ENCODE measurements at regions not wholly inside any gene's neighbourhood (a gene's known extent, or its start where the extent isn't known, plus 50 kb on each side); places are given as distances from the start of the nearest gene placed in this dataset.

GRCh38 chr14:22393796-22394195, 195.2 kb downstream of the DAD1 start:
- H3K4me3 Mint-ChIP-seq: no peak overlapping the region
- peaks cover 4% of the 10 kb centered on the region for H3K4me1 Mint-ChIP-seq
- TF ChIP-seq CTCF (conservative IDR thresholded peaks at IDR 0.05): no peak
- H3K9me3 Mint-ChIP-seq: no peaks in the 10 kb centered on the region
- DNase-seq (ENCODE audit: low read depth, low spot score): no peak
- no peak overlapping the region for H3K27ac Mint-ChIP-seq (ENCODE audit: unreplicated experiment)
- H3K36me3 Mint-ChIP-seq (ENCODE audit: low read depth): no peaks in the 10 kb centered on the region
- peaks cover 50% of the 10 kb centered on the region for H3K27me3 Mint-ChIP-seq (ENCODE audit: low read depth)

GRCh38 chr14:22391908-22392565, 197.0 kb downstream of the DAD1 start:
- H3K4me3 Mint-ChIP-seq: no peak overlapping the region

DNA sequence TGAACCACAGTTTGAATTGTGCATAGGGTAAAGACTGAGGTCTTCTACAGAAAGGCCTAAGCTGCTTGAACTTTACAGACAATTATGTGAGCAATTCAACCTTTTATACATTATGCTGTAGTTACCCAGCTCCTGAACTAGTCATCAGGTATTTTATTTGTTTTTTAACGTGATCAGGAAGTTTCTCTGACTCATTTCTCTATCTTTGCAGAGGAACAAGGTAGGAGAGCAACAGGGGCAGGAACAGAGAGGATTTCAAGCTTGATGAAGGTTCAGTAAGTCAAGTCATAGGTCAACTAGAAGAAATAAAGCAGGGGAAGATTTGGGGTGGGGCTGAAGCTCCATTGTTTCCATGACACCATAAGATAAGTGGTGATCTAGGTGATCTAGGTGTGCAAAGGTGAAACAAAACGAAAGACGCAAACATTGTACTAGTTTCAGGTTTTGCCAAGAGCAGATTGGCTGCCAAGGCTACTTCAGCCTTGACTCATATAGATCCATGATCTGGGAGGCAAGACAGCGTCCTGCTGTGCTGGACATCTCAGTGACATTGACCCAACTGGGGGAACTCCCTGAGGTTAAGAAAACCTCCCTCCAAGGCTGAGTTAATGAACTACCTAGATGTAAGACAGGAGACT, 198.1 kb downstream of the DAD1 start:
- Mint-ChIP-seq H3K4me1 (peaks cover 10% of the 10 kb centered on the region), H3K27me3 (ENCODE audit: low read depth) (peaks cover 55% of the 10 kb centered on the region), H3K9me3 (no peaks in the 10 kb centered on the region), H3K4me3 (no peak overlapping the region), H3K36me3 (ENCODE audit: low read depth) (no peaks in the 10 kb centered on the region), H3K27ac (ENCODE audit: unreplicated experiment) (no peak overlapping the region)
- TF ChIP-seq CTCF (conservative IDR thresholded peaks at IDR 0.05): no peak
- DNase-seq (ENCODE audit: low read depth, low spot score): no peak

More at GRCh38 chr14:22391908-22392565, 197.0 kb downstream of the DAD1 start:
- peaks cover 50% of the 10 kb centered on the region for H3K27me3 Mint-ChIP-seq (ENCODE audit: low read depth)
- no peaks in the 10 kb centered on the region for H3K9me3 Mint-ChIP-seq
- DNase-seq (ENCODE audit: low read depth, low spot score): peak; percentile 27
- peaks cover 10% of the 10 kb centered on the region for H3K4me1 Mint-ChIP-seq
- TF ChIP-seq CTCF (conservative IDR thresholded peaks at IDR 0.05): peak; percentile 73
- H3K36me3 Mint-ChIP-seq (ENCODE audit: low read depth): no peaks in the 10 kb centered on the region
- H3K27ac Mint-ChIP-seq (ENCODE audit: unreplicated experiment): no peak overlapping the region

GRCh38 chr14:22390195-22390594, 198.8 kb downstream of the DAD1 start:
- Mint-ChIP-seq H3K4me3 (no peak overlapping the region), H3K36me3 (ENCODE audit: low read depth) (no peaks in the 10 kb centered on the region), H3K27ac (ENCODE audit: unreplicated experiment) (no peak overlapping the region), H3K4me1 (peaks cover 10% of the 10 kb centered on the region), H3K9me3 (no peaks in the 10 kb centered on the region), H3K27me3 (ENCODE audit: low read depth) (peaks cover 52% of the 10 kb centered on the region)
- DNase-seq (ENCODE audit: low read depth, low spot score): no peak
- TF ChIP-seq CTCF (conservative IDR thresholded peaks at IDR 0.05): no peak

DNA sequence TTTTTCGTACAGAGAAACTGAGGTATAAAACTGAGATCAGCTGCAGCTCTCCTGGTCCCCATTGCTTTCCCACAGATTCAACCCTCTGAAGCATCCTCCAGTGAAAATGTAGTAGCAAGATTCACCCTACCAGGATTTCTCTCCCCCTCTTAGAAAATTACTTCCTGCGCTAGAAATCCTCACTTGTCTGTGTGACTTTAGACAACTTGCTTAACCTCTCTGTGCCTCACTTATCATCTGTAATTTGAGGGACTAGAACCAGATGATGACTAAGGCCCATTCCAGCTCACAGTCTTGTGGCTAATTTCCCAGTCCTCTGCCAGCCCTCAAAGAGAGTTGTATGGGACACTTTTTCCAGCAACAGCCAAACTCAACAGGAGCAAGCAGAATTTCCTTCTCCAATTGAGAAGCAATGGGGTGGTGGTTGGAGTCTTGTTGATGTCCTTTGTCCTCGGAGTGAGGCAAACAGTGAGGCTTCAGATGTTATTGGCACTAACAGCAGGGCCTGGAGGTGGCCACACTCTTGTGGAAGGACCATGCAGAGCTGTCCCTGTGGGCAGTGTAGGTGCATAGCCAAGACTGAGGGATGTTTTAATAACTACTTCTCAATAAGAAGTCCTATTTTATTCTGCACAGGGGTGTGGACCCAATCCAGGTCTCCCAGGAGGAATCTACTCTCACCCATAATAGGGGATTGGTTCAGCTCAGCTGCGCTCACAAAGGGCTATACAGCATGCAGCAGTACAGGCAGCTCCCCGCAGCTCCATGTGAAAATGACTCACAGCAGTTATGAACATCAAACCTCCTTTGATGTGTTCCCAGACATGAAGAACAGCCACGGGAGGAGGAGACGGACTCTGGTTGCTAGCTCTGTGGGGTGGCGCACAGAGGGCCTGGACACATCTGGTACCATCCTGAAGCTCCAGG, 200.1 kb downstream of the DAD1 start:
- Mint-ChIP-seq H3K9me3 (no peaks in the 10 kb centered on the region), H3K4me1 (peaks cover 10% of the 10 kb centered on the region), H3K27me3 (ENCODE audit: low read depth) (peaks cover 40% of the 10 kb centered on the region), H3K4me3 (no peak overlapping the region), H3K36me3 (ENCODE audit: low read depth) (no peaks in the 10 kb centered on the region), H3K27ac (ENCODE audit: unreplicated experiment) (peak overlapping the region; percentile 45)
- DNase-seq (ENCODE audit: low read depth, low spot score): no peak
- no peak for TF ChIP-seq CTCF (conservative IDR thresholded peaks at IDR 0.05)

All from neural crest cell (in vitro differentiated cells).